H1 (cell line): ENCODE measurements at regions not wholly inside any gene's neighbourhood (a gene's known extent, or its start where the extent isn't known, plus 50 kb on each side); places are given as distances from the start of the nearest gene placed in this dataset.

ENCODE experiments used
- BCL11A ChIP-seq, 2 experiments: IDR thresholded peaks; one replicate each; pipeline ENCODE4 v1.6.1; 2011; ENCODE audit warnings: low read depth in 2 of 2, low read length in 2 of 2, mild to moderate bottlenecking in 2 of 2
- BRCA1 ChIP-seq: IDR thresholded peaks from 2 replicates; pipeline ENCODE4 v1.6.1; 2012; ENCODE audit warnings: low read depth, low read length, improper control_type of control experiment
- KDM1A ChIP-seq: fragments of 200-600, 300-600 bp; sonication (generic); IDR thresholded peaks from 2 replicates; pipeline ENCODE4 v1.7.1; 2016; ENCODE audit warnings: mild to moderate bottlenecking, low read length, borderline replicate concordance
- SUZ12 ChIP-seq: fragments of 200-600 bp; sonication (generic); IDR thresholded peaks from 2 replicates; pipeline ENCODE4 v1.6.1; 2012; ENCODE audit warnings: mild to moderate bottlenecking, inconsistent platforms, low read length, moderate library complexity, mixed read lengths

- TF ChIP-seq KDM1A (no peak), BCL11A (IDR thresholded peaks at IDR 0.05; ENCODE audit: low read depth in 2 of 2, low read length in 2 of 2) (no peak), BRCA1 (no peak), SUZ12 (no peak)
These were observed 125.3 kb upstream of the BCL6 start (continued) for GRCh38 chr3:187870360-187871203.
